H1 (cell line): ENCODE measurements at regions not wholly inside any gene's neighbourhood (a gene's known extent, or its start where the extent isn't known, plus 50 kb on each side); places are given as distances from the start of the nearest gene placed in this dataset.

Source experiments
- CTCF ChIA-PET: fragments of 300-600 bp; sonication (Branson Sonifier 250); formaldehyde crosslinking; loops from one replicate; lab custom pipeline; 2021; ENCODE audit not compliant: partially characterized antibody; lab: Charles Lee
- POLR2A ChIA-PET: fragments of 300-600 bp; sonication (Branson Sonifier 250); formaldehyde crosslinking; loops from one replicate; lab custom pipeline; 2021; ENCODE audit warnings: inconsistent platforms; ENCODE audit not compliant: partially characterized antibody; lab: Charles Lee
- DNase-seq, 2 experiments: peaks; one replicate each; pipeline versions ENCODE4 v3.0.0 to v3.0.0-alpha.2; 2010 to 2022; ENCODE audit warnings: low spot score in 2 of 2, low read depth in 1 of 2, mixed read lengths in 1 of 2
- FAIRE-seq: peaks from 2 replicates; lab custom pipeline; 2011; peaks lifted over from hg19 to GRCh38; lab: Jason Lieb, UNC
- H2AFZ ChIP-seq: 2 replicates; pipeline ENCODE4 v1.8.1; 2012; ENCODE audit warnings: low read length, inconsistent platforms
- H2AK5ac ChIP-seq: 2 replicates; pipeline ENCODE4 v1.6.1; 2013; ENCODE audit warnings: low read depth, low read length
- H2BK120ac ChIP-seq: replicated peaks from 2 replicates; pipeline ENCODE3; 2013; ENCODE audit warnings: low read depth, low read length, inconsistent platforms
- H2BK12ac ChIP-seq: 2 replicates; pipeline ENCODE4 v1.6.1; 2013; ENCODE audit warnings: low read depth, low read length
- H2BK15ac ChIP-seq: 2 replicates; pipeline ENCODE4 v1.6.1; 2013; ENCODE audit warnings: low read length
- H2BK20ac ChIP-seq: 2 replicates; pipeline ENCODE4 v1.6.1; 2013; ENCODE audit warnings: low read length
- H2BK5ac ChIP-seq: 2 replicates; pipeline ENCODE4 v1.6.1; 2013; ENCODE audit warnings: low read depth, low read length
- H3K14ac ChIP-seq: 2 replicates; pipeline ENCODE4 v1.6.1; 2013; ENCODE audit warnings: inconsistent platforms; ENCODE audit not compliant: insufficient read length
- H3K18ac ChIP-seq: 2 replicates; pipeline ENCODE4 v1.6.1; 2013; ENCODE audit warnings: low read length; ENCODE audit errors: extremely low read depth
- H3K23ac ChIP-seq: 2 replicates; pipeline ENCODE4 v1.6.1; 2013; ENCODE audit warnings: inconsistent platforms; ENCODE audit not compliant: insufficient read length
- H3K23me2 ChIP-seq: 2 replicates; pipeline ENCODE4 v1.6.1; 2013; ENCODE audit warnings: low read depth, low read length
- H3K27ac ChIP-seq: 2 replicates; pipeline ENCODE4 v1.6.1; 2011; ENCODE audit warnings: low read depth, low read length, inconsistent platforms
- H3K27me3 ChIP-seq, 4 experiments: replicated peaks in 1 of 4; 1 replicate in 1 of 4; 2 replicates in 3 of 4; pipeline versions ENCODE4 v1.6.1 to v1.8.1; 2011 to 2013; ENCODE audit warnings: low read length in 3 of 4, mild to moderate bottlenecking in 3 of 4, inconsistent platforms in 2 of 4, mixed read lengths in 2 of 4, moderate library complexity in 1 of 4; ENCODE audit not compliant: control insufficient read depth in 3 of 4, insufficient read depth in 3 of 4; ENCODE audit errors: extremely low read depth in 1 of 4
- H3K36me3 ChIP-seq, 4 experiments: 2 replicates each; pipeline versions ENCODE4 v1.6.1 to v1.8.1; 2011 to 2013; ENCODE audit warnings: mild to moderate bottlenecking in 4 of 4, low read length in 3 of 4, moderate library complexity in 2 of 4, control low read depth in 1 of 4, inconsistent platforms in 1 of 4; ENCODE audit not compliant: insufficient read depth in 4 of 4, control insufficient read depth in 2 of 4
- H3K4ac ChIP-seq: replicated peaks from 2 replicates; pipeline ENCODE3; 2013; ENCODE audit warnings: low read length, low read depth, mixed read lengths, inconsistent platforms; ENCODE audit not compliant: insufficient read length
- H3K4me1 ChIP-seq, 4 experiments: replicated peaks in 1 of 4; 1 replicate in 1 of 4; 2 replicates in 3 of 4; pipeline versions ENCODE4 v1.6.1 to v1.8.1; 2011 to 2013; ENCODE audit warnings: low read length in 3 of 4, inconsistent platforms in 2 of 4, mixed read lengths in 1 of 4; ENCODE audit not compliant: insufficient read depth in 4 of 4, control insufficient read depth in 3 of 4
- H3K4me2 ChIP-seq, 2 experiments: 2 replicates each; pipeline versions ENCODE4 v1.6.1 to v1.8.1; 2011 to 2013; ENCODE audit warnings: low read depth in 2 of 2, low read length in 2 of 2, control low read depth in 1 of 2, inconsistent platforms in 1 of 2, mild to moderate bottlenecking in 1 of 2; ENCODE audit not compliant: insufficient read depth in 1 of 2
- H3K4me3 ChIP-seq, 4 experiments: fragments of 200-600, 300-600 bp in 1 of 4; sonication (generic), shearing (Covaris generic), sonication (Bioruptor Twin) in 1 of 4; 2 replicates each; pipeline versions ENCODE4 v1.5.1 to v1.8.1; 2011 to 2016; ENCODE audit warnings: low read length in 4 of 4, low read depth in 3 of 4, control low read depth in 2 of 4, inconsistent platforms in 2 of 4, mild to moderate bottlenecking in 2 of 4, mixed read lengths in 1 of 4, moderate library complexity in 1 of 4; ENCODE audit not compliant: insufficient read depth in 2 of 4; ENCODE audit errors: extremely low read depth in 1 of 4
- H3K56ac ChIP-seq: replicated peaks from 2 replicates; pipeline ENCODE3; 2013; ENCODE audit warnings: low read depth, mild to moderate bottlenecking, mixed read lengths, low read length, inconsistent platforms; ENCODE audit not compliant: insufficient read length
- H3K79me1 ChIP-seq: 2 replicates; pipeline ENCODE4 v1.6.1; 2013; ENCODE audit warnings: low read depth, low read length, control low read depth
- H3K79me2 ChIP-seq, 2 experiments: 2 replicates each; pipeline versions ENCODE4 v1.6.1 to v1.8.1; 2012 to 2013; ENCODE audit warnings: low read length in 2 of 2, mild to moderate bottlenecking in 2 of 2, inconsistent platforms in 1 of 2; ENCODE audit not compliant: insufficient read depth in 2 of 2, control insufficient read depth in 1 of 2
- H3K9ac ChIP-seq, 4 experiments: replicated peaks in 1 of 4; 1 replicate in 1 of 4; 2 replicates in 3 of 4; pipeline versions ENCODE4 v1.6.1 to v1.8.1; 2011 to 2013; ENCODE audit warnings: low read depth in 3 of 4, low read length in 3 of 4, control low read depth in 2 of 4, mild to moderate bottlenecking in 2 of 4, moderate library complexity in 2 of 4, inconsistent platforms in 1 of 4; ENCODE audit errors: extremely low read depth in 1 of 4
- H3K9me3 ChIP-seq, 2 experiments: 2 replicates each; pipeline versions ENCODE4 v1.6.1 to v1.8.1; 2012 to 2013; ENCODE audit warnings: mild to moderate bottlenecking in 2 of 2, moderate library complexity in 2 of 2, control low read depth in 1 of 2, inconsistent platforms in 1 of 2, low read depth in 1 of 2, low read length in 1 of 2, mixed read lengths in 1 of 2; ENCODE audit not compliant: insufficient read depth in 2 of 2
- H4K20me1 ChIP-seq, 2 experiments: replicated peaks in 1 of 2; 2 replicates each; pipeline versions ENCODE3 to v1.8.1; 2011 to 2013; ENCODE audit warnings: inconsistent platforms in 2 of 2, low read length in 2 of 2, mild to moderate bottlenecking in 1 of 2; ENCODE audit not compliant: insufficient read depth in 2 of 2, control insufficient read depth in 1 of 2
- H4K5ac ChIP-seq: 2 replicates; pipeline ENCODE4 v1.6.1; 2013; ENCODE audit warnings: low read length, low read depth, mixed read lengths, inconsistent platforms; ENCODE audit not compliant: insufficient read length
- H4K8ac ChIP-seq: 2 replicates; pipeline ENCODE4 v1.8.0; 2013; ENCODE audit warnings: mild to moderate bottlenecking, moderate library complexity, low read length, inconsistent platforms; ENCODE audit not compliant: insufficient read depth; ENCODE audit errors: extremely low read depth
- H4K91ac ChIP-seq: replicated peaks from 2 replicates; pipeline ENCODE3; 2013; ENCODE audit warnings: low read length, mixed read lengths, inconsistent platforms; ENCODE audit not compliant: insufficient read length
- ASH2L ChIP-seq: fragments of 200-600, 300-600 bp; sonication (generic); IDR thresholded peaks from one replicate; pipeline ENCODE4 v1.7.1; 2017; ENCODE audit warnings: low read length
- KDM1A ChIP-seq: fragments of 200-600, 300-600 bp; sonication (generic); IDR thresholded peaks from 2 replicates; pipeline ENCODE4 v1.7.1; 2016; ENCODE audit warnings: mild to moderate bottlenecking, low read length, borderline replicate concordance
- KDM5A ChIP-seq: fragments of 200-600 bp; IDR thresholded peaks from 2 replicates; pipeline ENCODE4 v1.7.1; 2012; ENCODE audit warnings: mild to moderate bottlenecking, low read length, inconsistent platforms, mixed read lengths
- POU5F1 ChIP-seq: IDR thresholded peaks from 2 replicates; pipeline ENCODE4 v1.6.1; 2011; ENCODE audit warnings: low read depth, mild to moderate bottlenecking, low read length, moderate library complexity
- SAP30 ChIP-seq: fragments of 300-600 bp; sonication (generic); IDR thresholded peaks from 2 replicates; pipeline ENCODE4 v1.7.1; 2012; ENCODE audit warnings: low read length, moderate library complexity, mild to moderate bottlenecking, inconsistent platforms; ENCODE audit not compliant: insufficient read depth, insufficient replicate concordance
- SP1 ChIP-seq: IDR thresholded peaks from 2 replicates; pipeline ENCODE4 v1.6.1; 2011; ENCODE audit warnings: low read depth, low read length
- SP2 ChIP-seq: IDR thresholded peaks from 2 replicates; pipeline ENCODE4 v1.6.1; 2012; ENCODE audit warnings: mild to moderate bottlenecking, low read length, inconsistent platforms
- SRF ChIP-seq: IDR thresholded peaks from 2 replicates; pipeline ENCODE4 v1.6.1; 2011; ENCODE audit warnings: mild to moderate bottlenecking, low read depth, low read length, moderate library complexity
- WGBS, 2 experiments: shearing (Covaris generic) in 1 of 2; methylation state at CpG; one replicate each; pipeline versions ENCODE4 v1.1.6 to v1.1.7; 2013 to 2015; ENCODE audit warnings: low lambda C conversion rate in 2 of 2, mixed read lengths in 2 of 2, inconsistent platforms in 1 of 2, low coverage in 1 of 2, missing lambda C conversion rate in 1 of 2; ENCODE audit not compliant: insufficient replicate concordance in 2 of 2, insufficient coverage in 1 of 2, insufficient read length in 1 of 2; ENCODE audit errors: extremely low coverage in 1 of 2, missing lambda C conversion rate in 1 of 2; 5-methylcytosine and 5-hydroxymethylcytosine counted together
- TF ChIP-seq, protein P1 (sequence below), 3 experiments: IDR thresholded peaks; 1 replicate in 2 of 3; 2 replicates in 1 of 3; pipeline versions ENCODE4 v1.5.1 to v1.6.1; 2011; ENCODE audit warnings: low read length in 3 of 3, mild to moderate bottlenecking in 3 of 3, inconsistent platforms in 2 of 3, low read depth in 1 of 3, moderate library complexity in 1 of 3; ENCODE audit not compliant: insufficient read depth in 1 of 3; ENCODE audit errors: control extremely low read depth in 1 of 3
- TF ChIP-seq, protein P2 (sequence below): IDR thresholded peaks from 2 replicates; pipeline ENCODE4 v1.6.1; 2012; ENCODE audit warnings: inconsistent platforms

DNA sequence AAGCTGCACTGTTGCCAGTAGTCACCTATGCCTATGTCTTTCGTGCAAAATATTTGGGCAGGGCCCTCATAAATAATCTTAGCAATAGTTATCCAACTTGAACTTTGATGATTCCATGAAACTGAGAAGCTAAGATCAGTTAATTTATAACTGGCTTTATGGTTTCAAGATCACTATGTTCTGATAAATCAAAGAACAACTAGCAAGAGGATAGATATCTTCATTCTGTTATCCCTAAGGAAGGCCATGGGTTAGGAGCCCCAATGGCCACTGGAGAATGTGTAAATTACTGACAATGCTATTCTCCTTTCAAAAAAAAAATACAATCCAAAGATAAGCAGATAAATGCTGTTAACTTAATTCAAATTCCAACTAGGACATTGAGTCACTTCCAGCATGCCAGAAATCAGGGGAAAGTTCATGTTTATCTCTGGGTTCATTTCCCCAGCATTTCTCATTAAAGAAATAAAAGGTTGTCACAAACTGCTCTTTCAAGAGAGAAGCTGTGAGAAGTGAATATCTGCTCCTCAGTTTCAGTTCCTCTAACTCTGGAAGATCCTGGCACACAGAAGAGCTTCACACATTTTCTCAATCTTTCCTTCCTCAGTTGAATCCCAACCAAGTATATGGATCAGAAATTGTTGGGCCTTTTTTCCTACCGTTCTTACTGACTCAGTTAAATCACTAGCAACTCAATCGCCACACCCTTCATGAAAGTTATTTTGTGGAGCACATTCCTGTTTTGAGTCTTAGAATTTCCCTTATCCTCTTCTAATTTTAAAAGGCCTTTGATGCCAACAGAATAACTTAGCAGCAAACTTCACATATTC is 59.6 kb upstream of the SLC1A1 start:
- Histone ChIP-seq H3K14ac (no peak overlapping the region), H3K18ac (no peak overlapping the region), H2BK12ac (no peak overlapping the region), H2AK5ac (no peak overlapping the region), H3K4ac (no peak overlapping the region), H4K8ac (no peak overlapping the region), H2BK15ac (no peak overlapping the region), H4K20me1 (no peaks in the 10 kb centered on the region), H3K4me1 (no peaks in the 10 kb centered on the region), H3K36me3 (no peaks in the 10 kb centered on the region), H3K27me3 (no peaks in the 10 kb centered on the region), H4K5ac (no peak overlapping the region), H3K4me3 (no peak overlapping the region), H3K23ac (no peak overlapping the region), H3K27ac (no peak overlapping the region), H3K4me2 (no peak overlapping the region), H4K91ac (no peak overlapping the region), H2BK5ac (no peak overlapping the region), H2BK20ac (no peak overlapping the region), H3K9ac (no peak overlapping the region), H3K56ac (no peak overlapping the region), H3K79me1 (no peaks in the 10 kb centered on the region), H2AFZ (no peak overlapping the region), H3K23me2 (no peaks in the 10 kb centered on the region), H2BK120ac (no peak overlapping the region), H3K9me3 (no peaks in the 10 kb centered on the region), H3K79me2 (no peaks in the 10 kb centered on the region)
- FAIRE-seq (no peak), DNase-seq (no peak)
- CTCF ChIA-PET, result interaction anchor here (0.7 to 2.1 kb wide), 5 partner anchors 32 to 364 kb away, joined by 3 to 9 read pairs (median 4); no protein-coding TSS in a partner anchor
- POLR2A ChIA-PET, result interaction anchor here (0.7 kb wide), 1 partner anchor 60 kb away, joined by 5 read pairs; no protein-coding TSS in a partner anchor
- WGBS, 2 experiments, result 78% methylated on average over 3 of the region's 3 CpGs; no CpG with 5 or more reads in 1 of the 2 experiments
- TF ChIP-seq KDM5A (no peak), SRF (no peak), POU5F1 (no peak), SAP30 (no peak), SP1 (no peak), SP2 (no peak), KDM1A (no peak), ASH2L (no peak)
- TF ChIP-seq, protein P1, sequence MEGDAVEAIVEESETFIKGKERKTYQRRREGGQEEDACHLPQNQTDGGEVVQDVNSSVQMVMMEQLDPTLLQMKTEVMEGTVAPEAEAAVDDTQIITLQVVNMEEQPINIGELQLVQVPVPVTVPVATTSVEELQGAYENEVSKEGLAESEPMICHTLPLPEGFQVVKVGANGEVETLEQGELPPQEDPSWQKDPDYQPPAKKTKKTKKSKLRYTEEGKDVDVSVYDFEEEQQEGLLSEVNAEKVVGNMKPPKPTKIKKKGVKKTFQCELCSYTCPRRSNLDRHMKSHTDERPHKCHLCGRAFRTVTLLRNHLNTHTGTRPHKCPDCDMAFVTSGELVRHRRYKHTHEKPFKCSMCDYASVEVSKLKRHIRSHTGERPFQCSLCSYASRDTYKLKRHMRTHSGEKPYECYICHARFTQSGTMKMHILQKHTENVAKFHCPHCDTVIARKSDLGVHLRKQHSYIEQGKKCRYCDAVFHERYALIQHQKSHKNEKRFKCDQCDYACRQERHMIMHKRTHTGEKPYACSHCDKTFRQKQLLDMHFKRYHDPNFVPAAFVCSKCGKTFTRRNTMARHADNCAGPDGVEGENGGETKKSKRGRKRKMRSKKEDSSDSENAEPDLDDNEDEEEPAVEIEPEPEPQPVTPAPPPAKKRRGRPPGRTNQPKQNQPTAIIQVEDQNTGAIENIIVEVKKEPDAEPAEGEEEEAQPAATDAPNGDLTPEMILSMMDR (IDR thresholded peaks at IDR 0.05; ENCODE audit: control extremely low read depth in 1 of 3, insufficient read depth in 1 of 3, low read depth in 1 of 3, low read length in 3 of 3), result no peak
- TF ChIP-seq, protein P2, sequence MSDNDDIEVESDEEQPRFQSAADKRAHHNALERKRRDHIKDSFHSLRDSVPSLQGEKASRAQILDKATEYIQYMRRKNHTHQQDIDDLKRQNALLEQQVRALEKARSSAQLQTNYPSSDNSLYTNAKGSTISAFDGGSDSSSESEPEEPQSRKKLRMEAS, result no peak
